ENCODE measurements at regions not wholly inside any gene's neighbourhood (a gene's known extent, or its start where the extent isn't known, plus 50 kb on each side); places are given as distances from the start of the nearest gene placed in this dataset.

DNA sequence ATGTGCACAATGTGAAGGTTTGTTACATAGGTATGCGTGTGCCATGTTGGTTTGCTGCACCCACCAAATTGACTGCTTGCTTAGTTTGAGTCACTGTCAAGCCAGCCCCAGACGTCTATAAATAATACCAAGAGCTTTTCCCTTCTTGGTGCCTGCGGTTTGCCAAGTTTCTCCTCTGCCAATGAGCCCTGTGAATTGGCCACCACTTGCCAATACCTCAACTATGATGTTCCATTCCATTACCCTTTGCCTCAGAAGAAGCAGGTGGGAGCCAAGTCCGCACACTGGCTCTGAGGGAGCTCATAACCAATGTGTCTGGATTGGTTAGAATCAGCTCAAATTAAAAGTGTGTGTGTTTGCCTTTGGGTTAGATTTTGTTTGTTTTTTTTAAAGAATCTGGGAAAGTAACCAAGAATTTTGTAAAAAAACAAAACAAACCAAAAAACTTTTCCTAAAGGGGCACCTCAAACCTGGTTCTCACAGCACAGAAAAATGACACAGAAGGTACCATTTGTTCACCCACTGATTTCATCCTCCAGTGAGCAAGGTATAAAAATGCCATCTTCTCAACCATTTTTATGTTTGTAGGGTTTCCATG is 209.3 kb upstream of the PRNP start:
- no peak for TF ChIP-seq EZH2phosphoT487 (IDR thresholded peaks at IDR 0.05; ENCODE audit: borderline replicate concordance, low read depth, low read length)
- TF ChIP-seq, protein P1, sequence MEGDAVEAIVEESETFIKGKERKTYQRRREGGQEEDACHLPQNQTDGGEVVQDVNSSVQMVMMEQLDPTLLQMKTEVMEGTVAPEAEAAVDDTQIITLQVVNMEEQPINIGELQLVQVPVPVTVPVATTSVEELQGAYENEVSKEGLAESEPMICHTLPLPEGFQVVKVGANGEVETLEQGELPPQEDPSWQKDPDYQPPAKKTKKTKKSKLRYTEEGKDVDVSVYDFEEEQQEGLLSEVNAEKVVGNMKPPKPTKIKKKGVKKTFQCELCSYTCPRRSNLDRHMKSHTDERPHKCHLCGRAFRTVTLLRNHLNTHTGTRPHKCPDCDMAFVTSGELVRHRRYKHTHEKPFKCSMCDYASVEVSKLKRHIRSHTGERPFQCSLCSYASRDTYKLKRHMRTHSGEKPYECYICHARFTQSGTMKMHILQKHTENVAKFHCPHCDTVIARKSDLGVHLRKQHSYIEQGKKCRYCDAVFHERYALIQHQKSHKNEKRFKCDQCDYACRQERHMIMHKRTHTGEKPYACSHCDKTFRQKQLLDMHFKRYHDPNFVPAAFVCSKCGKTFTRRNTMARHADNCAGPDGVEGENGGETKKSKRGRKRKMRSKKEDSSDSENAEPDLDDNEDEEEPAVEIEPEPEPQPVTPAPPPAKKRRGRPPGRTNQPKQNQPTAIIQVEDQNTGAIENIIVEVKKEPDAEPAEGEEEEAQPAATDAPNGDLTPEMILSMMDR (conservative IDR thresholded peaks at IDR 0.05; ENCODE audit: low read length) = no peak
- Histone ChIP-seq H4K20me1 (ENCODE audit: insufficient read depth, low read length) (no peaks in the 10 kb centered on the region), H3K9me2 (ENCODE audit: insufficient read depth, low read length) (no peaks in the 10 kb centered on the region), H3K4me1 (ENCODE audit: insufficient read depth, low read length, poor library complexity, severe bottlenecking) (no peaks in the 10 kb centered on the region), H3K9me3 (ENCODE audit: low read length) (no peaks in the 10 kb centered on the region), H3K4me2 (ENCODE audit: low read length) (no peak overlapping the region), H3K36me3 (ENCODE audit: insufficient read depth, low read length) (no peaks in the 10 kb centered on the region), H2AFZ (ENCODE audit: low read length) (no peak overlapping the region), H3K27ac (ENCODE audit: low read depth, low read length, poor library complexity, severe bottlenecking) (no peak overlapping the region), H3K79me2 (ENCODE audit: insufficient read depth, low read depth, low read length) (no peaks in the 10 kb centered on the region), H3K4me3 (ENCODE audit: low read depth, low read length, poor library complexity, severe bottlenecking) (no peak overlapping the region)
- ChIA-PET CTCF (ENCODE audit: unreplicated experiment) (no interaction called here), POLR2A (no interaction called here)
- DNase-seq (ENCODE audit: low spot score) = no peak
- intact Hi-C loops (cut with micrococcal nuclease; ENCODE audit: unreplicated experiment) = no loop called here
- BruUV-seq (replicated peaks) = no TSS peak

DNA sequence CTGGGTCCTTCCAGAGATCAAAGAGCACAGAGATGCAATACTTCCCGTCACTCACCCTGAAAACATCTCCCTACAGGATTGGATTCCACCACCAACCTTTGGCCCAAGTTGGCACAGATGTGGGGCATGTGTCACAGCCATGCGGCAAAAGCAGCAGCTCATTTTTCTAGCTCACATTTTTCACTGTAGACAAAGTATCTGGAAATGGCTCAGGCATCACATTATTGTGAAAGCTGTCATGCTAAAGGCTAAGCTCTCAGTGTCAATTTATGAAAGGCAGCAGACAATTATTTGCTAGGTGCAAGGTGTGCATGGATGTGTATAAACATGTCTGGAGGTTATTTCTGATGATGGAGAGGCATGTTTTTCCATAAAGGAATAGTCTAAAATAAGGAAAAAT is 213.3 kb upstream of the PRNP start:
- no peaks in the 10 kb centered on the region for H3K79me2 ChIP-seq (ENCODE audit: insufficient read depth, low read depth, low read length)
- no TSS peak for BruUV-seq (replicated peaks)
- no peak overlapping the region for H2AFZ ChIP-seq (ENCODE audit: low read length)
- no peak overlapping the region for H3K4me2 ChIP-seq (ENCODE audit: low read length)
- no peaks in the 10 kb centered on the region for H3K36me3 ChIP-seq (ENCODE audit: insufficient read depth, low read length)
- H3K9me2 ChIP-seq (ENCODE audit: insufficient read depth, low read length) = no peaks in the 10 kb centered on the region
- no peak overlapping the region for H3K27ac ChIP-seq (ENCODE audit: low read depth, low read length, poor library complexity, severe bottlenecking)
- CTCF ChIA-PET (ENCODE audit: unreplicated experiment) = no interaction called here
- TF ChIP-seq EZH2phosphoT487 (IDR thresholded peaks at IDR 0.05; ENCODE audit: borderline replicate concordance, low read depth, low read length) = no peak
- TF ChIP-seq, protein P1 (conservative IDR thresholded peaks at IDR 0.05; ENCODE audit: low read length) = no peak
- DNase-seq (ENCODE audit: low spot score) = no peak
- H3K4me1 ChIP-seq (ENCODE audit: insufficient read depth, low read length, poor library complexity, severe bottlenecking) = no peaks in the 10 kb centered on the region
- no peaks in the 10 kb centered on the region for H4K20me1 ChIP-seq (ENCODE audit: insufficient read depth, low read length)
- H3K9me3 ChIP-seq (ENCODE audit: low read length) = no peaks in the 10 kb centered on the region
- POLR2A ChIA-PET = interaction anchor here (1.5 to 1.6 kb wide), 2 partner anchors 12 to 13 kb away, joined by 3 read pairs; no protein-coding TSS in a partner anchor
- intact Hi-C loops (cut with micrococcal nuclease; ENCODE audit: unreplicated experiment) = no loop called here
- H3K4me3 ChIP-seq (ENCODE audit: low read depth, low read length, poor library complexity, severe bottlenecking) = no peak overlapping the region

DNA sequence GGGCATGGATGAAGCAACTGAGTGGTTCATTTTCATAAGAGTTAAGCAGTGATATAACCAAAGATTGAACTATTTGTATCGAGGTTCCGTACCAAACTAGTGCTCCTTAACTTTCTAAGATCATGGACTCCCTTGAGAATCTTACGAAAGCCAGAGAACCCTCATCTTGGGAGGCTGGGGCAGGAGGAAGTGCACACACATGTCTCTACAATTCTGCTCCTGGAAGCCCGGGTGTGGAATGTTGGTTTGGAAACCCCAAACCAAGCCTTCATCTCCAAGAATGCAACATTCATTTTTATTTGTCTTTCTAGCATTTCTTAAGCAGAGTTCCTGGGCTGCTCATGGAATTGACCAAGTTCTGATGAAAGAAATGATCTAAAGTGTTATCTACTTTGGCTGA is 215.0 kb upstream of the PRNP start:
- CTCF ChIA-PET (ENCODE audit: unreplicated experiment) = no interaction called here
- Histone ChIP-seq H3K4me2 (ENCODE audit: low read length) (no peak overlapping the region), H3K4me3 (ENCODE audit: low read depth, low read length, poor library complexity, severe bottlenecking) (no peak overlapping the region), H3K36me3 (ENCODE audit: insufficient read depth, low read length) (no peaks in the 10 kb centered on the region), H2AFZ (ENCODE audit: low read length) (no peak overlapping the region), H4K20me1 (ENCODE audit: insufficient read depth, low read length) (no peaks in the 10 kb centered on the region), H3K4me1 (ENCODE audit: insufficient read depth, low read length, poor library complexity, severe bottlenecking) (no peaks in the 10 kb centered on the region), H3K9me3 (ENCODE audit: low read length) (no peaks in the 10 kb centered on the region), H3K79me2 (ENCODE audit: insufficient read depth, low read depth, low read length) (no peaks in the 10 kb centered on the region), H3K27ac (ENCODE audit: low read depth, low read length, poor library complexity, severe bottlenecking) (no peak overlapping the region), H3K9me2 (ENCODE audit: insufficient read depth, low read length) (no peaks in the 10 kb centered on the region)
- BruUV-seq (replicated peaks) = no TSS peak
- no peak for DNase-seq (ENCODE audit: low spot score)
- no peak for TF ChIP-seq EZH2phosphoT487 (IDR thresholded peaks at IDR 0.05; ENCODE audit: borderline replicate concordance, low read depth, low read length)
- TF ChIP-seq, protein P1 (conservative IDR thresholded peaks at IDR 0.05; ENCODE audit: low read length) = no peak
- POLR2A ChIA-PET = no interaction called here
- intact Hi-C loops (cut with micrococcal nuclease; ENCODE audit: unreplicated experiment) = no loop called here
